Neuronal stem cell (in vitro differentiated cells): ENCODE measurements at regions not wholly inside any gene's neighbourhood (a gene's known extent, or its start where the extent isn't known, plus 50 kb on each side); places are given as distances from the start of the nearest gene placed in this dataset.
A peak's percentile ranks its signal among the peaks of the same experiment; 100 is the strongest.

Experiments
- DNase-seq: peaks from one replicate; pipeline ENCODE4 v3.0.0-alpha.2; 2013; ENCODE audit warnings: low spot score
- H2AFZ ChIP-seq: one replicate; pipeline ENCODE4 v1.6.1; 2013; ENCODE audit warnings: mild to moderate bottlenecking, low read length, inconsistent platforms
- H2AK5ac ChIP-seq: 2 replicates; pipeline ENCODE4 v1.6.1; 2013; ENCODE audit warnings: low read depth, mild to moderate bottlenecking, inconsistent platforms, low read length, moderate library complexity, mixed read lengths
- H2BK120ac ChIP-seq: 2 replicates; pipeline ENCODE4 v1.6.1; 2013; ENCODE audit warnings: low read depth, mild to moderate bottlenecking, inconsistent platforms, low read length, moderate library complexity, mixed read lengths
- H2BK12ac ChIP-seq: one replicate; pipeline ENCODE4 v1.6.1; 2013; ENCODE audit warnings: low read length, inconsistent platforms
- H2BK15ac ChIP-seq: 2 replicates; pipeline ENCODE4 v1.6.1; 2013; ENCODE audit warnings: mild to moderate bottlenecking, low read length, inconsistent platforms, mixed read lengths
- H2BK5ac ChIP-seq: one replicate; pipeline ENCODE4 v1.6.1; 2013; ENCODE audit warnings: inconsistent platforms, mild to moderate bottlenecking, low read length, moderate library complexity
- H3K14ac ChIP-seq: one replicate; pipeline ENCODE4 v1.6.1; 2013; ENCODE audit warnings: low read length, inconsistent platforms
- H3K18ac ChIP-seq: 2 replicates; pipeline ENCODE4 v1.6.1; 2013; ENCODE audit warnings: low read length, inconsistent platforms
- H3K23ac ChIP-seq: 2 replicates; pipeline ENCODE4 v1.6.1; 2013; ENCODE audit warnings: low read depth, mild to moderate bottlenecking, mixed read lengths, low read length, inconsistent platforms; ENCODE audit not compliant: poor library complexity
- H3K27ac ChIP-seq: replicated peaks from 3 replicates; pipeline ENCODE4 v1.5.1; 2013; ENCODE audit warnings: low read length, inconsistent platforms
- H3K27me3 ChIP-seq, 3 experiments: 2 replicates each; pipeline ENCODE4 v1.6.1; 2013; ENCODE audit warnings: low read length in 3 of 3, mild to moderate bottlenecking in 2 of 3, inconsistent platforms in 1 of 3, low read depth in 1 of 3, mixed read lengths in 1 of 3, moderate library complexity in 1 of 3; ENCODE audit not compliant: control insufficient read depth in 3 of 3, insufficient read depth in 3 of 3
- H3K36me3 ChIP-seq, 2 donors: replicated peaks in 1 of 2; 2 replicates each; pipeline ENCODE4 v1.6.1; 2013; ENCODE audit warnings: low read length in 2 of 2; ENCODE audit not compliant: control insufficient read depth in 2 of 2, insufficient read depth in 2 of 2
- H3K4ac ChIP-seq: 2 replicates; pipeline ENCODE4 v1.6.1; 2013; ENCODE audit warnings: inconsistent platforms, mild to moderate bottlenecking, low read length, moderate library complexity
- H3K4me1 ChIP-seq, 2 donors: 1 replicate in 1 of 2; 2 replicates in 1 of 2; pipeline ENCODE4 v1.6.1; 2013; ENCODE audit warnings: low read length in 2 of 2, low read depth in 1 of 2; ENCODE audit not compliant: control insufficient read depth in 2 of 2, insufficient read depth in 1 of 2
- H3K4me2 ChIP-seq: one replicate; pipeline ENCODE4 v1.6.1; 2013; ENCODE audit warnings: mild to moderate bottlenecking, low read length, inconsistent platforms; ENCODE audit not compliant: insufficient read depth, poor library complexity, severe bottlenecking
- H3K4me3 ChIP-seq, 2 donors: 2 replicates each; pipeline ENCODE4 v1.5.1; 2013; ENCODE audit warnings: low read length in 2 of 2, mild to moderate bottlenecking in 2 of 2, inconsistent platforms in 1 of 2, moderate library complexity in 1 of 2
- H3K79me1 ChIP-seq: one replicate; pipeline ENCODE4 v1.6.1; 2013; ENCODE audit warnings: low read depth, mild to moderate bottlenecking, inconsistent platforms, low read length, moderate library complexity
- H3K9ac ChIP-seq: one replicate; pipeline ENCODE4 v1.6.1; 2013; ENCODE audit warnings: mild to moderate bottlenecking, low read depth, low read length, inconsistent platforms; ENCODE audit not compliant: poor library complexity
- H3K9me3 ChIP-seq, 2 donors: replicated peaks in 1 of 2; 2 replicates each; pipeline versions ENCODE3 to v1.6.1; 2013; ENCODE audit warnings: low read length in 2 of 2, mild to moderate bottlenecking in 2 of 2, inconsistent platforms in 1 of 2, low read depth in 1 of 2, mixed read lengths in 1 of 2, moderate library complexity in 1 of 2; ENCODE audit not compliant: control insufficient read depth in 2 of 2, insufficient read depth in 1 of 2
- H4K8ac ChIP-seq: one replicate; pipeline ENCODE4 v1.6.1; 2013; ENCODE audit warnings: low read depth, mild to moderate bottlenecking, inconsistent platforms, low read length, moderate library complexity
- H4K91ac ChIP-seq: one replicate; pipeline ENCODE4 v1.6.1; 2013; ENCODE audit warnings: low read length, low read depth, mild to moderate bottlenecking, inconsistent platforms; ENCODE audit not compliant: poor library complexity
- WGBS, 2 donors: extraction: QIAGEN DNeasy Blood & Tissue Kit; methylation state at CpG; one replicate each; pipeline ENCODE4 v1.1.7; 2013; ENCODE audit warnings: missing lambda C conversion rate in 2 of 2, mixed read lengths in 1 of 2; ENCODE audit not compliant: insufficient read length in 2 of 2, insufficient replicate concordance in 1 of 2; ENCODE audit errors: extremely low coverage in 2 of 2; 5-methylcytosine and 5-hydroxymethylcytosine counted together

DNA sequence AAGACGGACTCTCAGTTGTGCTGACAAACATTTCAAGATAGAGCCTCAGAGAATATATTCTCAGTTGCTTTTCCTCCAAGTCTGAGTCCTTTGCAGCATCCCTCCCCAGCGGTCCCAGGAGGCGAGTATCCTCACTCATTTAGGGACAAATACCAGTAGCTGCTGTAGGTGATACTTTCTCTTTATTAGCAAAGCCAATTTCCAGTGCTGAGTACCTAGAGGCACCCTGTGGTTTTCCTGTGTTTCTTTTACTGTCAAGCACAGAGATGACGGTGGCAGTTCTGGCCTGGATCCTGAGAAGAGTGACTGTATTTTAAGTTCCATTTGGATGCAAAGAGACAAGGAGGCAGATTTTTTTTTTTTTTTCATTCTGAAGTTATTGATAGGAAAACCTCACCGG lies 1058.4 kb downstream of the SORCS3 start:
- Histone ChIP-seq H3K79me1 (no peaks in the 10 kb centered on the region), H3K18ac (no peak overlapping the region), H3K4ac (no peak overlapping the region), H4K91ac (no peak overlapping the region), H2BK15ac (no peak overlapping the region), H3K9me3 (no peaks in the 10 kb centered on the region), H3K4me1 (peaks cover 2 to 5% of the 10 kb centered on the region in 2 donors), H2AFZ (no peak overlapping the region), H3K14ac (no peak overlapping the region), H3K27ac (no peak overlapping the region), H3K4me3 (no peak overlapping the region), H2BK120ac (no peak overlapping the region), H2AK5ac (no peak overlapping the region), H3K9ac (no peak overlapping the region), H3K4me2 (no peak overlapping the region), H2BK5ac (no peak overlapping the region), H3K23ac (no peak overlapping the region), H2BK12ac (no peak overlapping the region), H3K36me3 (no peaks in the 10 kb centered on the region), H3K27me3 (no peaks in the 10 kb centered on the region), H4K8ac (no peak overlapping the region)
- WGBS, 2 donors, result no CpG with 5 or more reads among the region's 5 CpGs
- DNase-seq, result no peak

DNA sequence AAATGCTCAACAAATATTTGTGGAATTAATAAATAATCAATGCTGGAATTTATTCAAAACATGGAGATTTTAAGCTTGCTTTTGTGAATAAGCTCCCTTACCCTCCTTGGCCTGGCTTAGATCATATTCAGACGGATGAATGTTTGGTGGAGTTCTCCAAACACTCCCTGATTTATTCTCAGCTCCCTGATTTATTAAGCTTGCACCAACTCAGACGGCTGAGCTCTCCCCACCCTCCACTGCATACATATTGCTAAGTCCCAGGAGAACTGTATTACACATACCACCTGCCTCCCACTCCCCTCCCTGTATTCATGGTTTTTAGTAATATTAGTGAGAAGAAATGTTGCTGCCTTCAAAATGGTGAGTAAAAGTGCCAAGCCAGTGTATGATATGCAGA lies 1057.5 kb downstream of the SORCS3 start:
- Histone ChIP-seq H3K4ac (no peak overlapping the region), H3K27me3 (no peaks in the 10 kb centered on the region), H2AFZ (no peak overlapping the region), H3K27ac (no peak overlapping the region), H4K91ac (no peak overlapping the region), H4K8ac (no peak overlapping the region), H3K14ac (no peak overlapping the region), H3K9me3 (no peaks in the 10 kb centered on the region), H2BK120ac (no peak overlapping the region), H3K4me3 (no peak overlapping the region), H2BK5ac (no peak overlapping the region), H3K4me1 (peaks cover 2 to 5% of the 10 kb centered on the region in 2 donors), H3K9ac (no peak overlapping the region), H3K4me2 (no peak overlapping the region), H3K23ac (no peak overlapping the region), H3K36me3 (no peaks in the 10 kb centered on the region), H2BK12ac (no peak overlapping the region), H2AK5ac (no peak overlapping the region), H3K79me1 (no peaks in the 10 kb centered on the region), H2BK15ac (no peak overlapping the region), H3K18ac (no peak overlapping the region)
- no peak for DNase-seq
- no CpG with 5 or more reads among the region's 2 CpGs for WGBS, 2 donors

GRCh38 chr10:105697290-105697780 lies 1056.2 kb downstream of the SORCS3 start:
- Histone ChIP-seq H2BK12ac (no peak overlapping the region), H3K36me3 (no peaks in the 10 kb centered on the region), H3K79me1 (no peaks in the 10 kb centered on the region), H3K4me1 (peaks cover 2 to 5% of the 10 kb centered on the region in 2 donors), H3K14ac (no peak overlapping the region), H3K27ac (no peak overlapping the region), H4K8ac (no peak overlapping the region), H3K9me3 (no peaks in the 10 kb centered on the region), H2BK5ac (no peak overlapping the region), H3K4me3 (no peak overlapping the region), H3K9ac (no peak overlapping the region), H3K23ac (no peak overlapping the region), H2BK120ac (no peak overlapping the region), H3K4ac (no peak overlapping the region), H2AK5ac (no peak overlapping the region), H3K4me2 (no peak overlapping the region), H3K27me3 (no peaks in the 10 kb centered on the region), H2AFZ (no peak overlapping the region), H2BK15ac (no peak overlapping the region), H3K18ac (no peak overlapping the region), H4K91ac (no peak overlapping the region)
- DNase-seq, result no peak
- no CpG with 5 or more reads among the region's 3 CpGs for WGBS, 2 donors

DNA sequence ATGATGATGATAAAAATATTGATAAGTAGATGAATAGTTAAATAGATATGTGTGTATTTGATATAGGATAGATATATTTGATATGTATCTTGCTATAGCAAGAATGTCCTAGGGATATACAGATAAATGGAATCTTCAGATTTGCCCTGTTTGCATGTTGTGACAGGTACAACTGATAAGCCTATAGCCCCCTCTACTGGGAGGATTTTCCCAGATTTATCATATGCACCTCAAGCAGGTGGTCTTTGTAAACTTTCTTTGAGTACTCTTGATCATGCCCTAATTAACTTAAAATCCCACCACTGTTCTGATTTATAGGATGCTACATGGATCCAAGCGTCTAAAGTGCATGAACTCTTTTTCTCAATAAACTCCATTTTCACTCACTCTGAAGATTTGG lies 1050.7 kb downstream of the SORCS3 start:
- Histone ChIP-seq H3K23ac (no peak overlapping the region), H3K27ac (no peak overlapping the region), H2BK15ac (no peak overlapping the region), H3K4me1 (no peaks in the 10 kb centered on the region), H3K4ac (no peak overlapping the region), H3K36me3 (no peaks in the 10 kb centered on the region), H3K14ac (no peak overlapping the region), H3K9me3 (no peaks in the 10 kb centered on the region), H2AK5ac (no peak overlapping the region), H4K91ac (no peak overlapping the region), H4K8ac (no peak overlapping the region), H3K4me2 (no peak overlapping the region), H3K18ac (no peak overlapping the region), H2AFZ (no peak overlapping the region), H3K4me3 (no peak overlapping the region), H3K27me3 (no peaks in the 10 kb centered on the region), H3K9ac (no peak overlapping the region), H2BK120ac (no peak overlapping the region), H2BK12ac (no peak overlapping the region), H2BK5ac (no peak overlapping the region), H3K79me1 (no peaks in the 10 kb centered on the region)
- no CpG with 5 or more reads among the region's 1 CpG for WGBS, 2 donors
- peak; percentile 49 for DNase-seq
